GM12878 (cell line): ENCODE measurements at regions not wholly inside any gene's neighbourhood (a gene's known extent, or its start where the extent isn't known, plus 50 kb on each side); places are given as distances from the start of the nearest gene placed in this dataset.

Experiments used
- ATAC-seq: fragments of 200-7000 bp; cut with Tn5 transposase; 3 replicates; pipeline ENCODE4 v1.9.1; 2020; ENCODE audit warnings: mild to moderate bottlenecking, moderate library complexity
- BruUV-seq: library from RNA; stranded (reverse); fragments of 400-500 nt; replicated peaks from 2 replicates; lab custom pipeline; 2021; lab: Mats Ljungman, UMichigan
- CTCF ChIA-PET: fragments of 300-600 bp; sonication (Branson Sonifier 250); formaldehyde crosslinking; extraction: SDS; loops from one replicate; lab custom pipeline; 2021; ENCODE audit warnings: inconsistent platforms; lab: Yijun Ruan, JAX
- POLR2A ChIA-PET: fragments of 350-600 bp; formaldehyde crosslinking; extraction: SDS; loops from one replicate; lab custom pipeline; 2021; ENCODE audit warnings: inconsistent platforms; lab: Charles Lee
- RAD21 ChIA-PET: fragments of 300-600 bp; sonication (Branson Sonifier 250); formaldehyde crosslinking; loops from one replicate; lab custom pipeline; 2023; ENCODE audit warnings: antibody characterized with exemption; ENCODE audit not compliant: unreplicated experiment; lab: Charles Lee
- SMC1A ChIA-PET: fragments of 300-600 bp; sonication (Branson Sonifier 250); formaldehyde crosslinking; loops from one replicate; lab custom pipeline; 2023; ENCODE audit not compliant: unreplicated experiment, uncharacterized antibody; lab: Charles Lee
- DNase-seq: peaks from one replicate; pipeline ENCODE4 v3.0.0-alpha.2; 2011; ENCODE audit warnings: low read depth, low spot score
- FAIRE-seq: peaks from 3 replicates; lab custom pipeline; 2011; peaks lifted over from hg19 to GRCh38; lab: Jason Lieb, UNC
- H2AFZ ChIP-seq: 2 replicates; pipeline ENCODE4 v1.6.0; 2011; ENCODE audit warnings: low read depth, low read length, control low read depth; ENCODE audit not compliant: control insufficient read depth
- H3K27ac ChIP-seq: 2 replicates; pipeline ENCODE4 v1.5.1; 2011; ENCODE audit warnings: control low read depth; ENCODE audit not compliant: control insufficient read depth, insufficient read depth
- H3K27me3 ChIP-seq, 2 experiments: replicated peaks in 1 of 2; 2 replicates each; pipeline versions ENCODE4 v1.6.0 to v1.6.1; 2011; ENCODE audit warnings: low read length in 1 of 2; ENCODE audit not compliant: control insufficient read depth in 2 of 2, insufficient read depth in 2 of 2
- H3K36me3 ChIP-seq, 2 experiments: 2 replicates each; pipeline ENCODE4 v1.5.1; 2011; ENCODE audit warnings: low read length in 1 of 2; ENCODE audit not compliant: control insufficient read depth in 2 of 2, insufficient read depth in 2 of 2
- H3K4me1 ChIP-seq: 2 replicates; pipeline ENCODE4 v1.6.1; 2011; ENCODE audit warnings: mild to moderate bottlenecking, low read length, moderate library complexity, mixed read lengths; ENCODE audit not compliant: control insufficient read depth, insufficient read depth
- H3K4me2 ChIP-seq: 2 replicates; pipeline ENCODE4 v1.6.0; 2011; ENCODE audit warnings: control low read depth; ENCODE audit not compliant: control insufficient read depth, insufficient read depth
- H3K4me3 ChIP-seq: fragments of 200-600 bp; sonication (generic); 2 replicates; pipeline ENCODE4 v1.5.1; 2016
- H3K79me2 ChIP-seq: 2 replicates; pipeline ENCODE4 v1.6.0; 2011; ENCODE audit warnings: low read length; ENCODE audit not compliant: control insufficient read depth, insufficient read depth
- H3K9ac ChIP-seq: 2 replicates; pipeline ENCODE4 v1.8.0; 2011; ENCODE audit warnings: low read length, control low read depth, mixed read lengths; ENCODE audit not compliant: control insufficient read depth, insufficient read depth
- H3K9me3 ChIP-seq: replicated peaks from 3 replicates; pipeline ENCODE4 v1.5.1; 2011; ENCODE audit warnings: mild to moderate bottlenecking, low read length; ENCODE audit not compliant: control insufficient read depth, insufficient read depth
- H4K20me1 ChIP-seq: 2 replicates; pipeline ENCODE4 v1.6.0; 2011; ENCODE audit not compliant: control insufficient read depth, insufficient read depth
- ATF2 ChIP-seq: IDR thresholded peaks from 2 replicates; pipeline ENCODE4 v1.6.1; 2012; ENCODE audit warnings: low read length, inconsistent platforms
- E2F8 ChIP-seq: fragments of 450-650 bp; IDR thresholded peaks from 2 replicates; pipeline ENCODE4 v1.6.1; 2018; ENCODE audit warnings: mild to moderate bottlenecking, low read depth, moderate library complexity; ENCODE audit not compliant: partially characterized antibody
- EGR1 ChIP-seq, 2 experiments: IDR thresholded peaks; 1 replicate in 1 of 2; 2 replicates in 1 of 2; pipeline ENCODE4 v1.6.1; 2011 to 2012; ENCODE audit warnings: low read depth in 2 of 2, low read length in 2 of 2, borderline replicate concordance in 1 of 2, mild to moderate bottlenecking in 1 of 2, moderate library complexity in 1 of 2
- ETV6 ChIP-seq, 2 experiments: fragments of 450-650 bp in 1 of 2; IDR thresholded peaks in 1 of 2; conservative IDR thresholded peaks in 1 of 2; 2 replicates each; pipeline ENCODE4 v1.6.1; 2014; ENCODE audit warnings: antibody characterized with exemption in 1 of 2, borderline replicate concordance in 1 of 2, low read depth in 1 of 2, mild to moderate bottlenecking in 1 of 2, moderate library complexity in 1 of 2
- HDAC2 ChIP-seq: fragments of 200-600 bp; sonication (generic); IDR thresholded peaks from 2 replicates; pipeline ENCODE4 v1.6.1; 2017
- MAX ChIP-seq: IDR thresholded peaks from 2 replicates; pipeline ENCODE4 v1.6.1; 2012; ENCODE audit warnings: low read depth, low read length, improper control_type of control experiment
- MTA3 ChIP-seq: IDR thresholded peaks from 2 replicates; pipeline ENCODE4 v1.6.1; 2012; ENCODE audit warnings: low read length, inconsistent platforms, borderline replicate concordance
- MYB ChIP-seq: fragments of 150-350 bp; IDR thresholded peaks from 2 replicates; pipeline ENCODE4 v1.6.1; 2014; ENCODE audit warnings: mild to moderate bottlenecking, low read depth, low read length, borderline replicate concordance
- POU2F2 ChIP-seq: IDR thresholded peaks from 3 replicates; pipeline ENCODE4 v1.6.1; 2011; ENCODE audit warnings: low read depth, mild to moderate bottlenecking, low read length, borderline replicate concordance
- WGBS: methylation state at CpG from one replicate; pipeline ENCODE4 v1.1.6; 2016; ENCODE audit warnings: low lambda C conversion rate; ENCODE audit not compliant: insufficient replicate concordance, insufficient coverage; ENCODE audit errors: missing lambda C conversion rate; 5-methylcytosine and 5-hydroxymethylcytosine counted together
- in situ Hi-C: fragments of 300-500 bp; cut with MboI; formaldehyde crosslinking; loops from 9 replicates; pipeline ENCODE4 v1.14.3; 2018; ENCODE audit warnings: mixed read lengths
- intact Hi-C: fragments of 100-400 bp; cut with micrococcal nuclease; formaldehyde crosslinking; loops from one replicate; pipeline ENCODE4 v1.14.2; 2022; ENCODE audit not compliant: unreplicated experiment

GRCh38 chr14:99034711-99035171 is 237.3 kb downstream of the BCL11B start:
- Histone ChIP-seq H4K20me1 (no peaks in the 10 kb centered on the region), H2AFZ (no peak overlapping the region), H3K27ac (no peak overlapping the region), H3K36me3 (no peaks in the 10 kb centered on the region)
- ChIA-PET CTCF (no interaction called here), RAD21 (no interaction called here), SMC1A (no interaction called here)
- in situ Hi-C loops = no loop called here
- DNase-seq = no peak
- TF ChIP-seq ATF2 = no peak
- no peak for TF ChIP-seq HDAC2
- TF ChIP-seq MYB = no peak
- no peak for TF ChIP-seq POU2F2
- TF ChIP-seq MAX = no peak
- no peak for TF ChIP-seq EGR1 (IDR thresholded peaks at IDR 0.05; ENCODE audit: borderline replicate concordance in 1 of 2, low read depth in 2 of 2, low read length in 2 of 2)
- TF ChIP-seq MTA3 = no peak
- TF ChIP-seq ETV6 (conservative IDR thresholded peaks at IDR 0.05 in 1 of 2, IDR thresholded peaks at IDR 0.05 in 1 of 2; ENCODE audit: borderline replicate concordance in 1 of 2, low read depth in 1 of 2) = no peak
- TF ChIP-seq E2F8 = no peak
- TF ChIP-seq, all 136 proteins: peak for 0
- no peak for ATAC-seq
- FAIRE-seq = no peak
- no peaks in the 10 kb centered on the region for H3K79me2 ChIP-seq
- H3K27me3 ChIP-seq = no peaks in the 10 kb centered on the region
- intact Hi-C loops = no loop called here
- POLR2A ChIA-PET = no interaction called here
- H3K4me2 ChIP-seq = no peak overlapping the region
- no peaks in the 10 kb centered on the region; the same call in 2 of the 3 replicates for H3K9me3 ChIP-seq
- H3K4me1 ChIP-seq = no peaks in the 10 kb centered on the region
- BruUV-seq = no TSS peak
- WGBS = 55% methylated on average over 16 of the region's 16 CpGs
- H3K4me3 ChIP-seq = no peak overlapping the region
- no peak overlapping the region for H3K9ac ChIP-seq
